Endodermal cell (in vitro differentiated cells): ENCODE measurements at regions not wholly inside any gene's neighbourhood (a gene's known extent, or its start where the extent isn't known, plus 50 kb on each side); places are given as distances from the start of the nearest gene placed in this dataset.

Experiments
- DNase-seq: peaks from one replicate; pipeline ENCODE4 v3.0.0-alpha.2; 2017
- H3K27ac ChIP-seq: 2 replicates; pipeline ENCODE4 v1.5.1; 2013; ENCODE audit warnings: mild to moderate bottlenecking, low read depth, low read length, moderate library complexity
- H3K27me3 ChIP-seq: 2 replicates; pipeline ENCODE4 v1.6.1; 2013; ENCODE audit warnings: mild to moderate bottlenecking, low read length, moderate library complexity; ENCODE audit not compliant: insufficient read depth, control insufficient read depth, poor library complexity, severe bottlenecking
- H3K36me3 ChIP-seq: 2 replicates; pipeline ENCODE4 v1.7.0; 2013; ENCODE audit warnings: mild to moderate bottlenecking, low read length, moderate library complexity; ENCODE audit not compliant: control insufficient read depth, insufficient read depth
- H3K4me1 ChIP-seq: one replicate; pipeline ENCODE4 v1.7.0; 2013; ENCODE audit warnings: low read length; ENCODE audit not compliant: control insufficient read depth, insufficient read depth
- H3K4me3 ChIP-seq: 2 replicates; pipeline ENCODE4 v1.5.1; 2013; ENCODE audit warnings: mild to moderate bottlenecking, low read length, moderate library complexity
- H3K9ac ChIP-seq: 2 replicates; pipeline ENCODE4 v1.6.1; 2013; ENCODE audit warnings: mild to moderate bottlenecking, low read length, moderate library complexity; ENCODE audit not compliant: poor library complexity, severe bottlenecking; ENCODE audit errors: extremely low read depth
- H3K9me3 ChIP-seq: 2 replicates; pipeline ENCODE4 v1.6.1; 2013; ENCODE audit warnings: mild to moderate bottlenecking, low read length, moderate library complexity; ENCODE audit not compliant: control insufficient read depth
- H3K27ac Mint-ChIP-seq: 2 replicates; pipeline ENCODE4 v1.8.0; 2020; ENCODE audit warnings: mixed read lengths
- H3K27me3 Mint-ChIP-seq: 2 replicates; pipeline ENCODE4 v1.8.0; 2021; ENCODE audit warnings: mild to moderate bottlenecking, mixed read lengths; ENCODE audit not compliant: insufficient read depth
- H3K36me3 Mint-ChIP-seq: 2 replicates; pipeline ENCODE4 v1.8.0; 2020; ENCODE audit warnings: low read depth, mixed read lengths
- H3K4me1 Mint-ChIP-seq: 2 replicates; pipeline ENCODE4 v1.8.0; 2020; ENCODE audit warnings: mixed read lengths
- H3K4me3 Mint-ChIP-seq: 2 replicates; pipeline ENCODE4 v1.8.0; 2020; ENCODE audit warnings: mild to moderate bottlenecking, moderate library complexity, mixed read lengths
- H3K9me3 Mint-ChIP-seq: 2 replicates; pipeline ENCODE4 v1.8.0; 2020; ENCODE audit warnings: mild to moderate bottlenecking, mixed read lengths
- CTCF ChIP-seq: fragments of 200-600 bp; sonication (generic); conservative IDR thresholded peaks from 2 replicates; pipeline ENCODE4 v1.5.0; 2021; ENCODE audit warnings: antibody characterized with exemption, mild to moderate bottlenecking
- WGBS, 2 experiments: methylation state at CpG; one replicate each; pipeline versions ENCODE4 v1.1.5 to v1.1.7; 2013; ENCODE audit warnings: missing lambda C conversion rate in 2 of 2, mixed read lengths in 1 of 2; ENCODE audit not compliant: insufficient coverage in 1 of 2, insufficient read length in 1 of 2; 5-methylcytosine and 5-hydroxymethylcytosine counted together

GRCh38 chrX:69074726-69075125 lies 90.5 kb downstream of the PJA1 start:
- Mint-ChIP-seq H3K36me3 (no peaks in the 10 kb centered on the region), H3K4me1 (peaks cover 2% of the 10 kb centered on the region), H3K9me3 (peaks cover 58% of the 10 kb centered on the region), H3K27ac (no peak overlapping the region), H3K27me3 (no peaks in the 10 kb centered on the region), H3K4me3 (no peak overlapping the region)
- H3K4me1 ChIP-seq, result peaks cover 5% of the 10 kb centered on the region
- no peak for DNase-seq
- WGBS, 2 experiments, result 98 to 100% methylated on average over 1 to 3 of the region's 3 CpGs
- no peak overlapping the region for H3K27ac ChIP-seq
- H3K9me3 ChIP-seq, result no peaks in the 10 kb centered on the region
- H3K36me3 ChIP-seq, result no peaks in the 10 kb centered on the region
- TF ChIP-seq CTCF, result no peak
- H3K4me3 ChIP-seq, result no peak overlapping the region
- no peaks in the 10 kb centered on the region for H3K27me3 ChIP-seq
- H3K9ac ChIP-seq, result no peak overlapping the region

DNA sequence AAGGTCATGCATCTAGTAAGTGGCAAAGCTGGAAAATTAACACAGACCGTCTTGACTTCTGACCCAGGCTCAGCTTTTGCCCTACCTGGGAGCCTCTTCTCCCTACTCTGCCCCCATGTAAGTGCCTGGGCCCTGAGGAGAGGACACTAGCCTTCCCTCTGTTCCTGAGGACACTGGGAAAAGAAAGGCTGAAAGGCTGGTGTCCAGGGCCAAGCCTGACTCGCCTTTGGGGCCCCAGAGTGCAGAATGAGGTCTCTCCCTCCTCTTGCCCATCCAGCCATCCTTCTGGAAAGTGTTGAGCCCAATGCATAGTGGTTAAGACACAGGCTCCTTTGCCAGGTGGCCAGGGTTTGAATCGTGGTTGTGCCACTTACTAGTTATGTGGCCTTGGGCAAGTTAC lies 91.5 kb downstream of the PJA1 start:
- H3K9me3 Mint-ChIP-seq, result peaks cover 58% of the 10 kb centered on the region
- Histone ChIP-seq H3K27ac (no peak overlapping the region), H3K27me3 (no peaks in the 10 kb centered on the region), H3K9ac (no peak overlapping the region), H3K4me1 (peaks cover 5% of the 10 kb centered on the region), H3K4me3 (no peak overlapping the region), H3K9me3 (no peaks in the 10 kb centered on the region), H3K36me3 (no peaks in the 10 kb centered on the region)
- no peak overlapping the region for H3K27ac Mint-ChIP-seq
- H3K4me3 Mint-ChIP-seq, result no peak overlapping the region
- TF ChIP-seq CTCF, result no peak
- H3K36me3 Mint-ChIP-seq, result no peaks in the 10 kb centered on the region
- H3K4me1 Mint-ChIP-seq, result peaks cover 2% of the 10 kb centered on the region
- no peak for DNase-seq
- H3K27me3 Mint-ChIP-seq, result no peaks in the 10 kb centered on the region
- 80 to 88% methylated on average over 1 to 3 of the region's 3 CpGs for WGBS, 2 experiments

DNA sequence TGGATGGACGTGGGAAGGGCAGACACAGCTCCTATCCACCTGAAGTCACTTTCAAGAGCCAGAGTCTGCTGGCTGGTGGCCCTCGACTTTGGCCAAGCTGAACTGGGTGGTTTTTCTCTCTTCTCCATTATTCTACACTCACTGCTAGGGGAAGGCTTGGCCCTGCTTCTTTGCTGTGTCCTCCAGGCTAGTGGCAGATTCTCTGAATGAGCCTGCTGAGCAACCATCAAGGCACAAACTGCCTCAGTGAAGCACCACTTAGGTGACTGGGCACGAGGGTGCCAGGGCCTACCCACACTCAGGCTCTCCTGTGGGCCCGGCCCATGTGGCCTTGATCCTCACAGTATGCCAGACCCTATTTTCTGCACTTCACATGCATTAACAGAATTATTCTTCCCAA lies 92.0 kb downstream of the PJA1 start:
- H3K4me3 Mint-ChIP-seq, result no peak overlapping the region
- no peak for TF ChIP-seq CTCF
- H3K4me1 Mint-ChIP-seq, result peaks cover 2% of the 10 kb centered on the region

More for the DNA sequence above, 92.0 kb downstream of the PJA1 start:
- Mint-ChIP-seq H3K27ac (no peak overlapping the region), H3K9me3 (peaks cover 57% of the 10 kb centered on the region), H3K27me3 (no peaks in the 10 kb centered on the region), H3K36me3 (no peaks in the 10 kb centered on the region)
- Histone ChIP-seq H3K9ac (no peak overlapping the region), H3K9me3 (no peaks in the 10 kb centered on the region), H3K4me3 (no peak overlapping the region), H3K36me3 (no peaks in the 10 kb centered on the region), H3K27ac (no peak overlapping the region), H3K4me1 (peaks cover 5% of the 10 kb centered on the region), H3K27me3 (no peaks in the 10 kb centered on the region)
- WGBS, 2 experiments, result 60 to 87% methylated on average over 1 to 4 of the region's 4 CpGs
- no peak for DNase-seq
